ENCODE measurements at regions not wholly inside any gene's neighbourhood (a gene's known extent, or its start where the extent isn't known, plus 50 kb on each side); places are given as distances from the start of the nearest gene placed in this dataset.

DNA sequence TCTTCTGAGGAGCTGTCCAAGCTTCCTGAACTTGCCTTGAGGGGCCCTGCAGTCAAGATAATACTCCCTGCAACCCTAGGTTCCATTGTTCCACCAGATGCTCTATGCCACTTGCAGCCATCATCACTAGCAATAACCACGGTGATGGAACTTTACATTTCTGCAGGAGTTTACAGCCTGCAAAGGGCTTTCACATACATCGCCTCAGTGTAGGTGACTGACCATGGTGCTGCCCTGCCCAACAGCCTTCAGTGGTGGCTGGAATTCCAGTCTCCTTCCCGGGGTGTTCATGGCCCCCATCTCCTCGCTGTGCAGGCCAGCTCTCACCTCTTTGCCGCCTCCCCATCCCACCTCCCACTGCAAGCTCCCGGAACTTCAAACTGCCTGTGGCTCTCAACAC lies 225.5 kb upstream of the ECI2 start:
- TF ChIP-seq CTCF (IDR thresholded peaks at IDR 0.05; ENCODE audit: low read depth, low read length) (no peak), EZH2phosphoT487 (IDR thresholded peaks at IDR 0.05; ENCODE audit: low read depth) (no peak)
